ENCODE measurements at regions not wholly inside any gene's neighbourhood (a gene's known extent, or its start where the extent isn't known, plus 50 kb on each side); places are given as distances from the start of the nearest gene placed in this dataset.
"Not testable (repeated sequence)": the region's sequence is repeated elsewhere in the genome, so short reads cannot be mapped to it uniquely, and the experiment has no call there.

DNA sequence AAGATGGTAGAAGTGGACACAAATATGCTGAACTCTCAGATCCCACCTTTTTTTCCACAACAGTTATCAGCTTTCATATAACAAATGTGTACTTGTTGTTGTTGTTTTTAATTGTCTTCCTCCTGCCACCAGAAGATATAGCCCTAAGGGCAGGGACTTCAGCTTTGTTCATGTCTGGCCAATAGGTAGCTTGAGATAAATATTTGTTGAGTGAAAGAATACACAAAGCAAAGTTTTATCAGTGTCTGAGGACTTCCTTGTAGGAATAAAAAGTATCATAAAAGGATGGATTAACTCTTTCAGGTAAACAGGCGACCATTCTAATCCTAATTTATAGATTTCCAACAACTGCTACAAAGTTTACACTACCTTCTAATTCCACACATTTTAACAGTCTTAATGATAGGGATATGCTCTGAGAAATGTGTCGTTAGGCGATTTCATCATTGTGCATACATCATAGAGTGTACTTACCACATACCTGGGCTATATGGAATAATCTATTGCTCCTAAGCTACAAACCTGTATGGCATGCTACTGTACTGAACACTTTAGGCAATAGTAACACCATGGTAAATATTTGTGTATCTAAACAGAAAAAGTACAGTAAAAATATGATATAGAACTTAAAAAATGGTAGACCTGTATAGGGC is 186.1 kb downstream of the ATOH1 start:
- no peak for DNase-seq (ENCODE audit: low read depth)

DNA sequence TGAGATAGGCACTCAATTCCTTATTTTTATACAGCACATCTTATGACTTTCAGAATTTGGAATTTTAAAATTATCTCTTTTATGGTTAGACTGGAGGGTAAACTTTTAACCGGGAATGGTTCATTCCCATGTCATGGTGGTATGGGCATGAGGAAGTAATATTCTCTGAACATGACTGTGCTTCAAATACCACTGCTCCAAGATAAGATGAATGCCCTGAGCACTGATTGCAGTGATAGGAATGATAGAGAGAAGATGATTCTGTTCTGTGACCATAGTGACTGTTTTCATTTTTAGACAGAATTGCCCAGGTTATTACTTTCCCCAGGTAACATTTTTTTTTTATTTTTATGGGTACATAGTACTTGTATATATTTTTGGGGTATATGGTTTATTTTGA is 187.4 kb downstream of the ATOH1 start:
- DNase-seq (ENCODE audit: low read depth), result no peak

DNA sequence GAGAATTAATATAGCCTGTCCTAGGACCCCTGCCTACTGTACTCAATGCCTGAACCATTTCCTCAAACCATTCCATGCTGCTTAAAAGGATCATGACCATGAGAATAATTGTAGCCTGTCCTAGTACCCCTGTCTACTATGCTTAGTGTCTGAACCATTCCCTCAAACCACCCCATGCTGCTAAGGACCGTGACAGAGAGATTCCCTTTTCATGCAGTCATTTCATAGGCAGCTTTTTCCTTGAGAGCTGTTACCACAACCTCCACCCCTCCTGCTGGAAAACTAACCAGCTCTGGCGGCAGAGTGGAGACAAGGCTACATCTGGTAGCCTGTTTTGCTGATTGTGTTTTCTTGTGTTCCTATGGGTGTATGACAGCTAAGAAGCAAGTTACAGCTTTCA is 174.9 kb upstream of the SMARCAD1 start:
- DNase-seq (ENCODE audit: low read depth), result no peak

DNA sequence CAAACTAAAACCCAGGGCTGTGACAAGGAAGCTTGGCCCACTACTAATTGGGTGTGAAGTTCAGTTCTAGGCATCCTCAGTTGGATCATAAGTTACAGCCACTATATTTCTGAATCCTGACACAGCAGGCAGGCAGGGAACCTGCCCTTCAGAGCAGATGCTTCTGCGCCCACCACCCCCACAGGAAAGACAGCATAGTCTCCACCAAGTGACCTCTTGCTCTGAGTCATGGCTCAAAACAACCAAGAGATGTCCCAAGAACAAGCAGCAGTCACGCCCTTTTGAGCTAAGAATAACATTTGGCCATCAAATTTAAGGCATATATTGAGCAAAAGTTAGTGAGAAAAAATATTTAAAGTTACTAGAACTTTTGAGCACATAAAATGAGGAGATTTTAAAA is 170.7 kb upstream of the SMARCAD1 start:
- DNase-seq (ENCODE audit: low read depth), result no peak

DNA sequence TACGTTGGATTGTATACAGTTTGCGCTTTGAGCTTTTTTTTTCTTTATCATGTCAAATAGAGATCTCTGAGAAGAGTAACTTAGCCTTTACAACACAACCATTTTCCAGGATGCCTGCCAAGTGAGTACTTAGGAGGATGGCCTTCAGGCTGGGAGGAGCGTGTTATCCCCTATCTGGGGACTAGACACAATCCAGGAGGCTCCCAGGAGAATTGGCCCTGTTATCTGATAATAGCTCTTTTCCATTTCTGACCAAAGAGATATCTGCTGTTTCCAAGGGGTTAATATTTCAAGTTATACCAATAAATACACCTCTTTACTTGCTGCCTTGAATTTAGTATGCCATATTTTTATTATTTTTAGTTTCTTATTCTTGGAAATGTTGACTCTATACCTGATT is 169.5 kb upstream of the SMARCAD1 start:
- no peak for DNase-seq (ENCODE audit: low read depth)

DNA sequence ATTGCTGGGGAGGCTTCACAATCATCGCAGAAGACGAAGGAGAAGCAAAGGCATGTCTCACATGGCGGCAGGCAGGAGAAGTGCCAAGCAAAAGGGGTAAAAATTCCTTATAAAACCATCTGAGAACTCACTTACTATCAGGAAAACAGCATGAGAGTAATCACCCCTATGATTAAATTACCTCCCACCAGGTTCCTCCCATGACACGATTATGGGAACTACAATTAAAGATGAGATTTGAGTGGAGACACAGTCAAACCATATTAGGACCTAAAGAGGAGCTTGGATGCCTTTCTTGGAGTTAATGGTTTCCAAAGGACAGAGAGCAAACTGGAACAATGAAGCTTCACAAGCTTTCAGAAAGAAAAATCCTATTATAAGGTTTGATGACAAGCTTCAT is 168.4 kb upstream of the SMARCAD1 start:
- DNase-seq (ENCODE audit: low read depth), result no peak

DNA sequence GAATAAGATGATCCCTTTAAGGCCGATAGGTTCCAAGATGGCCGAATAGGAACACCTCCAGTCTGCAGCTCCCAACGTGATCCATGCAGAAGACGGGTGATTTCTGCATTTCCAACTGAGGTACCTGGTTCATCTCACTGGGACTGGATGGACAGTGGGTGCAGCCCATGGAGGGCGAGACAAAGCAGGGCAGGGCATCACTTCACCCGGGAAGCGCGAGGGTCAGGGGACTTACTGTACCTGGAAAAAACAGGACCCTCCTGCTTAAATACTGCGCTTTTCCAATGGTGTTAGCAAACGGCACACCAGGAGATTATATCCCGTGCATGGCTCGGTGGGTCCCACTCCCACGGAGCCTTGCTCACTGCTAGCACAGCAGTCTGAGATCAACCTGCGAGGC is 163.2 kb upstream of the SMARCAD1 start:
- not testable (repeated sequence) for DNase-seq (ENCODE audit: low read depth)

DNA sequence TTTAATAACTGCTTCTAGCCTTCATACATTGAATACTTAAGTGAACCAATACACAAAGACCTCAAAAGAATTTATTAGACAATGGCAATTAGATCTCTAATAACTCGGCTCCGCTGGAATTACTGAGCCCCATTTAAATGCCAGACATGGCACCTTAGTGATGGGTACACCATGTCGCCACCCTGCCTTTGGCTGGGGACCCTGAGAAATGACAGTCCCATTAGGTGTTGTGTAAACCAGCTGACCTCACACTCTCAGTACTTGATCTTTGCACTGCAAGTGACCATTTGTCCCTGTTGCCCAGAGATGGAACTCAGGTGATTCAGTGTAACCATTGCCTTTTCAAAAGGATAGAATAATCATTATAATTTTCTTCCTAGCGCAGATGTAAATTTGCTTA is 144.6 kb upstream of the SMARCAD1 start:
- no peak for DNase-seq (ENCODE audit: low read depth)

DNA sequence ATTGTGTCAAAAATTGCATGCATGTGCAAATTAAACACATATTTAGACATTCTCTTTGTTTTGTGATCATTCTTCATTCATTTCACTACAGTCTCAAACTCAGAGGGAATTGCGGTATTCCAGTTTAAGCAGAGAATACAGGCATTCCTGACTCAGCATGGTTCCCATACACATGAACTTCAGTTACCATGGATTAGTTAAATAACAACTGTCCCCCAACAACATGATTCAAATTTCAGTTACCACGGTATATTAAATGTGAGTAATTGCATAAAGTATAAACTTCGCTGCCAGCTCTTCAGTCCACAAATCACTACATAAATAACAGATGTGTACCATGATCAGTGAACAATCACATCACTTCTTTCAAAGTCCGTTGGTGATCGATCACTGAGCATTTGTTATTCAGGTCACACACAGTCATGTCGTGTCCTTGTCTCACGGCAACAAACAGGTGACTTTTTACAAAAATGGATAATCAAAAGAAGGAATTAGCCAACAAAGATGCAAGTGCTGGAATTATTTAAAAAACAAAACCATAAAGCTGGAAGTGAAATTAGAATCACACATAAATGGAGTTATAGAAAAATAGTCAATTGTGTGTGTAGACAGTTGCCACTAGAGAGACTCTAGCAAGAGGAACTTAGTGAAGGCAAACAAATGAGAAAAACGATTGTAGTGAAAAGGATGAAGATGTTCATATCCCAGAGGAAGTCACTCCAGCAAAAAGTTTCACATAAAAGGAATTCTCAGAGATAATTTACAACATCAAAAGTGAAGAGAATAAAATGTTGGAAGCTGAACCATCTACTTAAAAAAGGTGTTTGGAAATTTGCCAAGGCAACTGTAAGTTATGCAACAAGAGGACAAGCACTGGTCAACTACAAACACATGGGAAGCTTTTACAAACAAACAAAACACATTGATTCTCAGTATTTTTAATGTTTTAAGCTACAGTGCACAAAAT is 138.6 kb upstream of the SMARCAD1 start:
- no peak for DNase-seq (ENCODE audit: low read depth)

DNA sequence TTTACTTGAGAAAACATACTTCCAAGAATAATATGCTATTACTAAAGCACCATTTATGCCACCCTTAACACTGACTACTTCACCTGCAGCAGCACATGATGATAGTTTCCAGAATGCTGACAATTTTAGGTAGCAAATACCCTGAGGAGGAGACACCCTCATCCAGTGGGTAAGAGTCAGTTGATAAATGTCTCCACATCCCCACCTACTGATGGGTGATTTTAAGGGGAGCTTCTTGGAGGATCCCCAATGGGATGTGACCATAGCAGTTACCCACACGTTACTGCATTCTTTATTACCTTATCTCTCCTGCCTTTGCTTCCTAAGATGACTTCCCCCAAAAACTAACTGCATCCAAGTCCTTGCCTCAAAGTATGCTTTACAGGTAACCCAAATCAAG is 131.2 kb upstream of the SMARCAD1 start:
- no peak for DNase-seq (ENCODE audit: low read depth)

DNA sequence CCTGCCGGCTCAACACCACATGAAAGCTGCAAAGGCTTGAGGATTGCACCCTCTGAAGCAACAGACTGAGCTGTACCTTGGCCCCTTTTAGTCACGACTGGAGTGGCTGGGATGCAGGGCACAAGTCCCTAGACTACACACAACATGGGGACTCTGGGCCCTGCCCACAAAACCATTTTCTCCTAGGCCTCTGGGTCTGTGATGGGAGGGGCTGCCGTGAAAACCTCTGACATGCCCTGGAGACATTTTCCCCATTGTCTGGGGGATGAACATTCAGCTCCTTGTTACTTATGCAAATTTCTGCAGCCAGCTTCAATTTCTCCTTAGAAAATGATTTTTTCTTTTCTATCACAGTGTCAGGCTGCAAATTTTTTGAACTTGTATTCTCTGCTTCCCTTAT is 123.5 kb upstream of the SMARCAD1 start:
- DNase-seq (ENCODE audit: low read depth), result no peak

DNA sequence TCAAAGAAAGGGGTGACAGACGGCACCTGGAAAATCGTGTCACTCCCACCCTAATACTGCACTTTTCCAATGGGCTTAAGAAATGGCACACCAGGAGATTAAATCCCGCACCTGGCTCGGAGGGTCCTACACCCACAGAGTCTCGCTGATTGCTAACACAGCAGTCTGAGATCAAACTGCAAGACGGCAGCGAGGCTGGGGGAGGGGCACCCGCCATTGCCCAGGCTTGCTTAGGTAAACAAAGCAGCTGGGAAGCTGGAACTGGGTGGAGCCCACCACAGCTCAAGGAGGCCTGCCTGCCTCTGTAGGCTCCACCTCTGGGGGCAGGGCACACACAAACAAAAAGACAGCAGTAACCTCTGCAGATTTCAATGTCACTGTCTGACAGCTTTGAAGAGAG is 108.5 kb upstream of the SMARCAD1 start:
- DNase-seq (ENCODE audit: low read depth), result not testable (repeated sequence)

DNA sequence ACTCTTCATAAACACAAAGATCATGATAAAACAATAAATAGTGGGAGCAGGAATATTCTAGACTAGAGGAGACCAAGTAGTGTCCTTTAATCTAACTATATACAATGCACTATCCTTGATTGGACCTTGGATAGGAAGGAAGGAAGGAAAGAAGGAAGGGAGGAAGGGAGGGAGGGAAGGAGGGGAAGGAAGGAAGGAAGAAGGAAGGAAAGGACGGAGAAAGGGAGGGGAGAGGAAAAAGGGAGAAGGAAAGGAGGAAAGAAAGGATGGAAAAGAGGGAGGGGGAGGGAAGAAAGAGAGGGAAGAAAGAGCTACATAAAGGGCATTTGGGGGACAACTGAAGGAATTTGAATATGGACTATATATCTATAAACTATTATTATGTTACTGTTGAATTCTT is 95.0 kb upstream of the SMARCAD1 start:
- DNase-seq (ENCODE audit: low read depth), result no peak

DNA sequence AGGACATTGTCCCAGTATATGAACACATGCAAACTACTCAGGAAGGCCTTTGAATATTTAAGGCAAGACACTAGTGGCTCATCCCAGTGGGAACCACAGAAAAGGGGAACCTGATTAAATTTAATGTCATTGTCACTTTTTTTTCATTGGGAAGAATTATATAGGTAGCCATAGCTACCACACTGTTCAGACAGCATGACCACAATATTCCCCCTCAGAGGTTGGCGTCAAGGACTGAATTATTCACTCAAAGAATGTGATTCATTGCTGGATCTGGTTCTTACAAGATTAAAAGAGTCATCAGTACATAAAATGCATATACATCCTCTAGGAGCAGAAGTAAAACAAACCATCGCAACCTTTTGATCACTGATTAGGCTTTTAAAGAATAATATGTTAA is 92.0 kb upstream of the SMARCAD1 start:
- DNase-seq (ENCODE audit: low read depth), result no peak

DNA sequence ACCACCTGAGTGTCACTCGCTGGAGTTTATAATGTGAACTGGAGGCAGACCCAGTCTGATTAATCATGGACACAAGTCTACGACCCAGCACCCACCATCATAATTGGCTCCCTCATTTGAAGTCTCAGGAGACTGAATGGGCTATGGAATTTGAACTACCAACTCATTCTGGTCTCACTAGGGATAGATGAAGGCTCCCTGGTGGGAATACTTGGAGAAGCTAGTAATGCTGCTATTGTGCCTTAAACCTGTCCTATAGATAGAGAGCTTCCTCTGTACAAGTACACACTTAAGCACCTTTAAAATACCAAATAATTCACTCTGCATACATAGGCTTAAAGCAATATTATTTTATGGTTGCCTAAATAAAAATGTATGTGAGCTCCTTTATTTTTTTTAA is 90.8 kb upstream of the SMARCAD1 start:
- no peak for DNase-seq (ENCODE audit: low read depth)

DNA sequence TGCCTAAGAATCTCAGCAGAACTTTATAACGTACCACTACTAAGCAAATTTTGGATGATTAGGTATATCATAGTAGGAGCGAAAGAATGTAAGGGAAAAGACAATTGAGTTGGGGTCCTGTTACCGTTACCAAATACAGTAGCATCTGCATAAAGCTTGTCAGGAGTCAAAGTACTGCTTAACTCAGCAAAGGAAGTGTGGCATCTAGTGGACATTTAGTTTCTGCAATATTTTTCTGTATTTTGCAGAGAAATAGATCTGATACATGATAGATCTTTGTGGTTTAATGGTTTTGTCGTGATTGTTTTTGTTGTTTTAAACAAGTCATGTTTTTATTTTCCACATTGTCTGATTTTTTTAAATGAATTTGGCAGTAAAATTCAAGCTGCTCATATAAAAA is 81.0 kb upstream of the SMARCAD1 start:
- no peak for DNase-seq (ENCODE audit: low read depth)

DNA sequence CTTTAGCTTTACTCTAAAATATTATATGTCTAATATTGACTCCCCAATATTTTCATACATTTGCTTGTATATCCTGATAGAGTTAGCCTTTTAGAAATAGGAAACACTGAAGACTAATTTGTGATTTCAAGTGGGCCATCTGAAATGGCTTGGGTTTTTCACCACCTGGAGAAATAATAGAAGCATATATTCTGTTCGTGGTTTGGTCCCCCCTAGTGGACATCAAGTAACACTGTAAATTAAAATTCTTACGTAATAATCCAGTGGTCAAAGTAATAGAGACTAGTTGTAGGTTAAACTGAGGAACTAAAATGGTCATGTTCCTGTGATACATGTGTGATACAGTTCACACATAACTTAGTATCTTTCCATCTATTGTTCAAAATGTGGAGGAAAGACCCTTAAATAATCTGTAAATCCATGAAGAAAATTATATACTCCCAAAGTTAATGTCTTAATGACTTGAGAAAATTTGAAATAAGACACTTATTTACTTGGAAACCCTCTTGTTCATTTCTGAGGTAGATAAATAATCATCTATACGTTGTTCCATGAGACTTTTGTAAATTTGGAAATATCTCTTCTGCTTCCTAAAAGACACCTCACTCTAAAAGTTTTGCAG is 79.8 kb upstream of the SMARCAD1 start:
- no peak for DNase-seq (ENCODE audit: low read depth)

DNA sequence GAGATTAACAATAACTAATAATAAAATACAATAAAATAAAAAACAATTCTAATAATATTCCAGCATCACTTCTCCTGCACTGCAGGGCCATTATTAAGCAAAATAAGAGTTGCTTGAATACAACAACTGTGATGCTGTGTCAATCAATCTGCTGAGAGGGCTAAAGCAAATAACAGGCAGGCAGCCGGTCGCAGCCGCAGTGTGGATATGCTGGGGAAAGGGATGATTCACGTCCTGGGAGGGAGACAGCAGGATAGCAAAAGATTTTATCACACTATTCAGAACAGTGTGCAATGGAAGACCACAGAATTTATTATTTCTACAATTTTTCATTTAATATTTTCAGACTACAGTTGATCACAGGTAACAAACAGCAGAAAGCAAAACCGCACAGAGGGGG is 76.5 kb upstream of the SMARCAD1 start:
- DNase-seq (ENCODE audit: low read depth), result no peak

DNA sequence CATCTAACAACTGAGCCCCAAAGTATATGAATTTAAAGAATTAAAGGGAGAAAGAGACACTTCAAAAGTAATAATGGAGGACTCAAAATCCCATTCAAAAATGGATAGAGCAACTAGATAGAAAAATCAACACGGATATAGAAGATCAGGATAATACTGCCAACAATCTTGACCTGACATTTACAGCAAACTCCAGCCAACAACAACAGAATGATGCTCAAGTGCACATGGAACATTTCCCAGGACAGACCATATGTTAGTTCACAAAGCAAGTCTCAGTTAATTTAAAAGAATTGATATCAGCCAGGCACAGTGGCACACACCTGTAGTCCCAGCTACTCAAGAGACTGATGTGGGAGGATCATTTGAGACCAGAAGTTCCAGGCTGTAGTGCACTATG is 72.0 kb upstream of the SMARCAD1 start:
- no peak for DNase-seq (ENCODE audit: low read depth)

DNA sequence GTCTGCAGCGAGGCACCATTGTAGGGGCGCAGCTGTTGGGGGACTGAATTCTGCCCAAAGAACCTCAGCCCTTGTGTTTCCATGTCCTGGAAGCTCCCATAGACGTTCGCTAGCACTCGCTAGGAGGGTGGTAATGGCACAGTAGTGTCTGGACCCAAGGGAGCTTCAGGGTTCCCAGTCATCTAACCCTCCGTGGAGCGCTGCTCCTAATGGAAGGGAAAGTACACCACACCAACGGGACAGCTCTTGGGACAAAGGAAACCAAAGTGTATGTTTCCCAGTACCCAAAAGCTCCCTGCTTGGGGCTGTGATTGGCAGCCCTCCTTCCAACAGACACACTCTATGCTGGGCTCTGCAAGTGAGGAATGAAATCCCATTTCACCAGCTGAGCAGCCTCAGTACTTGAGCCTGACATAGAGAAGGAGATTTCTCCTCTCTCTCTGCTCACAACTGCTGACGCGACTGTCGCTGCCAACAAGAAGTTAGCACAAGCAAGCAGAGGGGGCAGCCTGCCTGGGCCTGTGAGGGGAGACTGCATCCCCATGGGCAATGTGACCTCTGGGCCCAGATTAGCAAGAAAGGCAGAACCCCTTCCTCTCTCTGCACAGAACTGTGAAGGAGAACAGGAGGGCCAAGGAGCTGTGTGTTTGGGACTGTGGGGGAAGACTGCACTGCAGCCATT is 67.6 kb upstream of the SMARCAD1 start:
- no peak for DNase-seq (ENCODE audit: low read depth)

DNA sequence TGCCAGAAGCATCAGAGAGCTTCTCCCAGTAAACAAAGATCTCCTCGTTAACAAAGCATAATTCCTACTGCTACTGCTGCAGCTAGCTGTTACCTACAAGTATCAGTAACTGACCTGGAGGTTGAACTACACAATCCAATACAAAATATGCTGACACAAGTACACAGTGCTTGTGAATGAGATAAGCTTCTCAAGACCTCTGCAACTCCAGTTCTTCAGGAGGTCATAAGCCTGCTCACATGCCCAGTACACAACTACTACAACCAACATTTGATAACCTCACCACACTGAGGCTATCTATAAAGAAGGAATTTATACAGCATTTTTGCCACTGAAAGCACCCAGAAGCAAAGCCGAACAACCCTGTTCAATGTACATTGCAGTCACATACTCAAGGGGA is 66.7 kb upstream of the SMARCAD1 start:
- no peak for DNase-seq (ENCODE audit: low read depth)

DNA sequence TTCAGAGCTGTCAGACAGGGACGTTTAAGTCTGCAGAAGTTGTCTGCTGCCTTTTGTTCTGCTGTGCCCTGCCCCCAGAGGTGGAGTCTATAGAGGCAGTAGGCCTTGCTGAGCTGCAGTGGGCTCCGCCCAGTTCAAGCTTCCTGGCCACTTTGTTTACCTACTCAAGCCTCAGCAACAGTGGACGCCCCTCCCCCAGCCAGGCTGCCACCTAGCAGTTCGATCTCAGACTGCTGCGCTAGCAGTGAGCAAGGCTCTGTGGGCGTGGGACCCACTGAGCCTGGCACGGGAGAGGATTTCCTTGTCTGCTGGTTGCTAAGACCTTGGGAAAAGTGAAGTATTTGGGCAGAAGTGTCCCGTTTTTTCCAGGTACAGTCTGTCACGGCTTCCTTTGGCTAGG is 59.6 kb upstream of the SMARCAD1 start:
- peak; percentile 27 for DNase-seq (ENCODE audit: low read depth)

DNA sequence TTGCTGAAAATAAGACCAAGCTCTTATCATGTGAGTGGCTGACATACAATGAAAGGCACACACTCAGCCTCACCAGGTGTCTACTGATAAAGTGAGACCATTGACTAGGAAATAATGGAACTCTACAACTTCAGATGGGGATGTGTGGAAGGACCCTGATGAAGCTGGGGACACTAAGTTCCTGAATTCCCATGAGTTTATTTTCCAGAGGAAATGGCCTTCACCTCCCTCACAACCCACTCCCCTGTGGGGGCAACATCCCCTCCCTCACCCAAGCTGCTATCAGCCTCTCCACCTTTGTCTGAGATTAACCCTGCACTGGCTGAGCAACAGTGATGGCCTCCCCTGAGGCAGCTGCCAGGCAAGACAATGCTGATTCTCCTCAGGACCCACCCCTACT is 55.2 kb upstream of the SMARCAD1 start:
- DNase-seq (ENCODE audit: low read depth), result no peak

Measured in CMK (cell line).